AG04450 (cell line): ENCODE measurements at regions not wholly inside any gene's neighbourhood (a gene's known extent, or its start where the extent isn't known, plus 50 kb on each side); places are given as distances from the start of the nearest gene placed in this dataset.

Experiments used
- CTCF ChIA-PET: fragments of 300-600, 350-600 bp; formaldehyde crosslinking; extraction: SDS; loops from one replicate; lab custom pipeline; 2022; ENCODE audit warnings: antibody characterized with exemption, inconsistent platforms; lab: Charles Lee
- POLR2A ChIA-PET: fragments of 350-600 bp; formaldehyde crosslinking; extraction: SDS; loops from one replicate; lab custom pipeline; 2021; ENCODE audit warnings: antibody characterized with exemption, inconsistent platforms; lab: Yijun Ruan, JAX
- DNase-seq: peaks from one replicate; pipeline ENCODE4 v3.0.0-alpha.2; 2011; ENCODE audit warnings: low read depth, low spot score
- H3K27ac ChIP-seq: one replicate; pipeline ENCODE4 v1.5.1; 2012; ENCODE audit warnings: low read depth, low read length, control low read depth
- H3K27me3 ChIP-seq: one replicate; pipeline ENCODE4 v1.6.0; 2012; ENCODE audit warnings: low read length; ENCODE audit not compliant: control insufficient read depth, insufficient read depth
- H3K4me3 ChIP-seq: 2 replicates; pipeline ENCODE4 v1.5.1; 2011; ENCODE audit warnings: mild to moderate bottlenecking, low read depth, low read length, control low read depth
- H3K9me3 ChIP-seq: 2 replicates; pipeline ENCODE4 v1.5.1; 2012; ENCODE audit warnings: low read length; ENCODE audit not compliant: control insufficient read depth, insufficient read depth
- TF ChIP-seq, protein P1 (sequence below): IDR thresholded peaks from 2 replicates; pipeline ENCODE4 v1.5.1; 2011; ENCODE audit warnings: low read depth, low read length, control low read depth, inconsistent platforms

DNA sequence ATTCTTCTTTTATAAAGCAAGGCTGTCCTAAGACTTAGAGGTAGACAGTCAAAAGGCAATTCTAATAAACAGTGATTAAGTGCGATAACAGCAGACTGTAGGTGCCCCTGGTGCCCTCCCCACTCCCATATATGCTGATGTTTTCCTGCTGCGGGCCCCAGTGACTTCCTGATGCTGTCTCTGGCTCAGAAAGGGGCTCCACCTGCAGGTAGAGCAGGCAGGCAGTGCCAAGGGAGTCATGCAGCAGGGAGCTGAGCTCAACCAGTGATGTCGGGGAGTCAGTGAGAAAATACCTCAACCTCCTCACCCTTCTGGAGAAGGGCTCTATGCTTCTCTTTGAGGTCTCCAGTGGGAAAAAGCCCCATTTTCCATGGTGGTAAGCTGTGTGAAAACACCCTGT, 126.7 kb upstream of the SSTR4 start:
- Histone ChIP-seq H3K4me3 (no peak overlapping the region), H3K27me3 (no peaks in the 10 kb centered on the region), H3K27ac (no peak overlapping the region), H3K9me3 (no peaks in the 10 kb centered on the region)
- TF ChIP-seq, protein P1, sequence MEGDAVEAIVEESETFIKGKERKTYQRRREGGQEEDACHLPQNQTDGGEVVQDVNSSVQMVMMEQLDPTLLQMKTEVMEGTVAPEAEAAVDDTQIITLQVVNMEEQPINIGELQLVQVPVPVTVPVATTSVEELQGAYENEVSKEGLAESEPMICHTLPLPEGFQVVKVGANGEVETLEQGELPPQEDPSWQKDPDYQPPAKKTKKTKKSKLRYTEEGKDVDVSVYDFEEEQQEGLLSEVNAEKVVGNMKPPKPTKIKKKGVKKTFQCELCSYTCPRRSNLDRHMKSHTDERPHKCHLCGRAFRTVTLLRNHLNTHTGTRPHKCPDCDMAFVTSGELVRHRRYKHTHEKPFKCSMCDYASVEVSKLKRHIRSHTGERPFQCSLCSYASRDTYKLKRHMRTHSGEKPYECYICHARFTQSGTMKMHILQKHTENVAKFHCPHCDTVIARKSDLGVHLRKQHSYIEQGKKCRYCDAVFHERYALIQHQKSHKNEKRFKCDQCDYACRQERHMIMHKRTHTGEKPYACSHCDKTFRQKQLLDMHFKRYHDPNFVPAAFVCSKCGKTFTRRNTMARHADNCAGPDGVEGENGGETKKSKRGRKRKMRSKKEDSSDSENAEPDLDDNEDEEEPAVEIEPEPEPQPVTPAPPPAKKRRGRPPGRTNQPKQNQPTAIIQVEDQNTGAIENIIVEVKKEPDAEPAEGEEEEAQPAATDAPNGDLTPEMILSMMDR = no peak
- DNase-seq = no peak
- ChIA-PET POLR2A (no interaction called here), CTCF (no interaction called here)

DNA sequence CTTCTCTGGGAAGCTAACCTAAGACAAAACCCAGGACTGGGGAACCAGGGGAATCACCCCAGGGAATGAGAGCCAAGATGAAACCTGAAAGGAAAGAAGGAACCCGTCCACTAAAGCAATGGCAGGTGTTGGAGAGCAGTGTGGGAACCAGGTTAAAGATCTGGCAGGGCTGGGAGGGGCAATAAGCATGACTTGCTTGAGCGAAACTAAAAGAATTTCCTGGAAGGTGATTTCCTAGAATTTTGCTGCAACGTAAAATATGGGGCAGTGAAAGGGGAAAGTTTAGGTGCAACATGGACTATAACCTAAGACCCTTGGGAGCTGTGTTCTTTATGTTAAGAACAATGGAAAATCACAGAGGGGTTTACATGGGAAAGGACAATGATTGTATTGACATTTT, 126.2 kb upstream of the SSTR4 start:
- CTCF ChIA-PET = no interaction called here
- no peak for DNase-seq
- POLR2A ChIA-PET = no interaction called here
- TF ChIP-seq, protein P1 = no peak
- H3K4me3 ChIP-seq = no peak overlapping the region
- no peaks in the 10 kb centered on the region for H3K27me3 ChIP-seq
- no peak overlapping the region for H3K27ac ChIP-seq
- no peaks in the 10 kb centered on the region for H3K9me3 ChIP-seq

DNA sequence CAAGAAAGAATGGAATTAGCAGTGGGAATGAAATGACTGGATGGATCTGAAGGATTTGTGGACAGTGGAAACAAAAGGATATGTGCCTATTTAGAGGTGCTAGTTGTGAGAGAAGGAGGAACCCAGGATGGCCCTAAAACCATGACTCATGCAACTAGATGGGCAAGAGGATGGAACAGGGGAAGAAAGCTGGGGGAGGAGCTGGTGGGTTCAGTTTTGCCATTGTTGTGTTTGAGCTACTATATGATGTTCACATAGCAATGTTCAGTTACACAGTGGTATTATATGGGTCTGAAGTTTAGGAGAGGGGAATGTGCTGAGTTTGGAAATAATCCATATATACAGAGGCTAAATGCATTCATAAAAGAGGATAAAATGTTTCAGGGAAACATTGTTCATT, 125.7 kb upstream of the SSTR4 start:
- Histone ChIP-seq H3K27ac (no peak overlapping the region), H3K4me3 (no peak overlapping the region), H3K27me3 (no peaks in the 10 kb centered on the region), H3K9me3 (no peaks in the 10 kb centered on the region)
- ChIA-PET CTCF (no interaction called here), POLR2A (no interaction called here)
- no peak for DNase-seq
- TF ChIP-seq, protein P1 = no peak

DNA sequence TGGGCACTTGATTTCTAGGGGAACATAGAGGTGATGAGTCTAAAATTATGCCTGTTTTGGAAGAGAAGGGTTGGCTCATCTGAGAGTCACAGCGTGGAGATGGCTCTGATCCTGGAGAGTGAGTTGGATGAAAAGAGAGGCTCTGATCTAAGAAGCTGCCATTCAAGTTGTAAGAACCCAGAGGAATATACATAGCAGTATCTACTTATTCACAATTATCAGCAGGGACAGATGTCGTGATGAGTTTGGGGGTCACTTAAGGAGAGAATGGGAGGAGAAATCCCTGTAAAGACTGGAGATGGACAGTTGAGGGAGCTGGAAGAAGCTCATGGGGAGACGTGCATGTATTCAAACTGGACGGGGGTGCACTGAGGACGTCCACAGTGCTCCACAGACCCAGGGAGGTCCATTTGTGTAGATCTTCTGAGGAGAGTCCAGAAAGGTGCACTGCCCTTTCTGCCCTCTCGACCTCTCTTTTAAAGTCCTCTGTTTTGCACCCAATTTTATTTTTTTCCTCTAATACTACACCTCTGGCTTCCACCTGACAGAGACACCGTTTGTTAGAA, 124.7 kb upstream of the SSTR4 start:
- H3K27me3 ChIP-seq = no peaks in the 10 kb centered on the region
- ChIA-PET CTCF (no interaction called here), POLR2A (no interaction called here)
- TF ChIP-seq, protein P1 = no peak
- no peak for DNase-seq
- no peak overlapping the region for H3K4me3 ChIP-seq
- H3K9me3 ChIP-seq = no peaks in the 10 kb centered on the region
- no peak overlapping the region for H3K27ac ChIP-seq

DNA sequence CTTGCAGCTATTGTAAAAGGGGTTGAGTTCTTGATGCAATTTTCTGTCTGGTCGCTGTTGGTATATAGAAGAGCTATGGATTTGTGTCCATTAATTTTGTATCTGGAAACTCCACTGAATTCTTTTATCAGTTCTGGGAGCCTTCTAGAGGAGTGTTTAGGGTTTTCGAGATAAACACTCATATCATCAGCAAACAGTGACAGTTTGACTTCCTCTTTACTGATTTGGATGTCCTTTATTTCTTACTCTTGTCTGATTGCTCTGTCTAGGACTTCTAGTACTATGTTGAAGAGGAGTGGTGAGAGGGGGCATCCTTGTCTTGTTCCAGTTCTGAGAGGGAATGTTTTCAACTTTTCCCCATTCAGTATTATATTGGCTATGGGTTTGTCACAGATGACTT, 120.8 kb upstream of the SSTR4 start:
- no peaks in the 10 kb centered on the region for H3K27me3 ChIP-seq
- CTCF ChIA-PET = no interaction called here
- H3K9me3 ChIP-seq = no peaks in the 10 kb centered on the region
- POLR2A ChIA-PET = no interaction called here
- no peak overlapping the region for H3K27ac ChIP-seq
- DNase-seq = no peak
- H3K4me3 ChIP-seq = no peak overlapping the region
- TF ChIP-seq, protein P1 = no peak
